A549 (cell line): ENCODE measurements at regions not wholly inside any gene's neighbourhood (a gene's known extent, or its start where the extent isn't known, plus 50 kb on each side); places are given as distances from the start of the nearest gene placed in this dataset.

Source experiments
- CEBPB ChIP-seq, 2 experiments: fragments of >200 bp in 1 of 2; sonication (Bioruptor Twin) in 1 of 2; formaldehyde crosslinking in 1 of 2; IDR thresholded peaks; 2 replicates each; pipeline ENCODE4 v1.6.1; 2012 to 2016
- POLR2A ChIP-seq: IDR thresholded peaks from 2 replicates; pipeline ENCODE4 v1.6.1; 2012; ENCODE audit warnings: mild to moderate bottlenecking, low read length
- SMC3 ChIP-seq: fragments of >200 bp; sonication (Bioruptor Twin); formaldehyde crosslinking; IDR thresholded peaks from 3 replicates; pipeline ENCODE4 v1.6.1; 2018; ENCODE audit warnings: inconsistent platforms
- SREBF2 ChIP-seq: fragments of 450-650 bp; IDR thresholded peaks from 2 replicates; pipeline ENCODE4 v1.6.1; 2014; ENCODE audit warnings: mild to moderate bottlenecking, moderate library complexity
- TF ChIP-seq, protein P1 (sequence below): fragments of >200 bp; sonication (Bioruptor Twin); formaldehyde crosslinking; IDR thresholded peaks from 3 replicates; pipeline ENCODE4 v1.5.1; 2016
- TF ChIP-seq, protein P2 (sequence below): IDR thresholded peaks from 2 replicates; pipeline ENCODE4 v1.6.1; 2012

DNA sequence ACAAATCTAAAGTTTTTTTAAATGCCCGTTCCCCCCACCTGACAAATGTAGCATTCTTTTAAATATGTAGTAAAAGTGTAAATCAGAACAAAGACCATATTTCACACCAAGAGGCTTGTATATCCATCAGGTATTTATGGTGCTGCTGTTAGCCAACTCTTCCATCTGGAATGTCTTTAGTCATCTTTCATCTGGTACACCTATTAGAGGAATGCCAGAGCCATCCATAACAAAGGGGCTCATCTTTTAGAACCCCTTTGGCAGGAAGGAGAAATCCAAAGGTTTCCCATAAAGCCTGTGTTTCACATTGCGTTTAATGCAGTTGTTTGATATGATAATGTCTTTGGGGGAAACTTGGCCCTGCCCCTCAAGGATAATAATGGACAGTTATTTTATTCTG is 79.3 kb upstream of the C1orf87 start:
- TF ChIP-seq CEBPB (IDR thresholded peaks at IDR 0.05) (no peak), SMC3 (no peak), SREBF2 (no peak), POLR2A (no peak)
- TF ChIP-seq, protein P1, sequence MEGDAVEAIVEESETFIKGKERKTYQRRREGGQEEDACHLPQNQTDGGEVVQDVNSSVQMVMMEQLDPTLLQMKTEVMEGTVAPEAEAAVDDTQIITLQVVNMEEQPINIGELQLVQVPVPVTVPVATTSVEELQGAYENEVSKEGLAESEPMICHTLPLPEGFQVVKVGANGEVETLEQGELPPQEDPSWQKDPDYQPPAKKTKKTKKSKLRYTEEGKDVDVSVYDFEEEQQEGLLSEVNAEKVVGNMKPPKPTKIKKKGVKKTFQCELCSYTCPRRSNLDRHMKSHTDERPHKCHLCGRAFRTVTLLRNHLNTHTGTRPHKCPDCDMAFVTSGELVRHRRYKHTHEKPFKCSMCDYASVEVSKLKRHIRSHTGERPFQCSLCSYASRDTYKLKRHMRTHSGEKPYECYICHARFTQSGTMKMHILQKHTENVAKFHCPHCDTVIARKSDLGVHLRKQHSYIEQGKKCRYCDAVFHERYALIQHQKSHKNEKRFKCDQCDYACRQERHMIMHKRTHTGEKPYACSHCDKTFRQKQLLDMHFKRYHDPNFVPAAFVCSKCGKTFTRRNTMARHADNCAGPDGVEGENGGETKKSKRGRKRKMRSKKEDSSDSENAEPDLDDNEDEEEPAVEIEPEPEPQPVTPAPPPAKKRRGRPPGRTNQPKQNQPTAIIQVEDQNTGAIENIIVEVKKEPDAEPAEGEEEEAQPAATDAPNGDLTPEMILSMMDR, result no peak
- TF ChIP-seq, protein P2, sequence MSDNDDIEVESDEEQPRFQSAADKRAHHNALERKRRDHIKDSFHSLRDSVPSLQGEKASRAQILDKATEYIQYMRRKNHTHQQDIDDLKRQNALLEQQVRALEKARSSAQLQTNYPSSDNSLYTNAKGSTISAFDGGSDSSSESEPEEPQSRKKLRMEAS, result no peak
